DND-41 (cell line): ENCODE measurements at regions not wholly inside any gene's neighbourhood (a gene's known extent, or its start where the extent isn't known, plus 50 kb on each side); places are given as distances from the start of the nearest gene placed in this dataset.

Source experiments
- EZH2 ChIP-seq: IDR thresholded peaks from 3 replicates; pipeline ENCODE4 v1.6.1; 2012; ENCODE audit warnings: borderline replicate concordance, low read depth, mild to moderate bottlenecking, moderate library complexity, low read length, inconsistent platforms; ENCODE audit not compliant: severe bottlenecking
- TF ChIP-seq, protein P1 (sequence below): IDR thresholded peaks from 2 replicates; pipeline ENCODE4 v1.5.1; 2012; ENCODE audit warnings: borderline replicate concordance, low read length, moderate library complexity, mild to moderate bottlenecking; ENCODE audit not compliant: poor library complexity, severe bottlenecking; ENCODE audit errors: extremely low read depth

DNA sequence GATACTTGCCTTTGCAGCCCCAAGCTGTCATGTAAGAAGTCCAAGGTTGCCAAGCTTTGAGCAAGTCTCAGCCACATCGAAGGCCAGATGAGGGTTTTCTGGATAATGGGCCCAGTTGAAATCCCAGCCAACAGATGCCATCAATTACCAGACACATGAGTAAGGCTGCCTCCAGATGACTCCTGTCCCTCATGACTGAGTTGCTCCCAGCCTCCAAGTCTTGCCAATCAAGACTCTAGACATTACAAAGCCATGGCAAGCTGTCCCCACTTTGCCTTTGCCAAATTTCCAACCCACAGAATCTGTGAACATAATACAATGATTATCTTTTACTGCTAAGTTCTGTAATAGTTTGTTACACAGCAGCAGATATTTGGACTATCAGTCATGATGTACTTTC lies 76.8 kb upstream of the ARMC2 start:
- TF ChIP-seq, protein P1, sequence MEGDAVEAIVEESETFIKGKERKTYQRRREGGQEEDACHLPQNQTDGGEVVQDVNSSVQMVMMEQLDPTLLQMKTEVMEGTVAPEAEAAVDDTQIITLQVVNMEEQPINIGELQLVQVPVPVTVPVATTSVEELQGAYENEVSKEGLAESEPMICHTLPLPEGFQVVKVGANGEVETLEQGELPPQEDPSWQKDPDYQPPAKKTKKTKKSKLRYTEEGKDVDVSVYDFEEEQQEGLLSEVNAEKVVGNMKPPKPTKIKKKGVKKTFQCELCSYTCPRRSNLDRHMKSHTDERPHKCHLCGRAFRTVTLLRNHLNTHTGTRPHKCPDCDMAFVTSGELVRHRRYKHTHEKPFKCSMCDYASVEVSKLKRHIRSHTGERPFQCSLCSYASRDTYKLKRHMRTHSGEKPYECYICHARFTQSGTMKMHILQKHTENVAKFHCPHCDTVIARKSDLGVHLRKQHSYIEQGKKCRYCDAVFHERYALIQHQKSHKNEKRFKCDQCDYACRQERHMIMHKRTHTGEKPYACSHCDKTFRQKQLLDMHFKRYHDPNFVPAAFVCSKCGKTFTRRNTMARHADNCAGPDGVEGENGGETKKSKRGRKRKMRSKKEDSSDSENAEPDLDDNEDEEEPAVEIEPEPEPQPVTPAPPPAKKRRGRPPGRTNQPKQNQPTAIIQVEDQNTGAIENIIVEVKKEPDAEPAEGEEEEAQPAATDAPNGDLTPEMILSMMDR = no peak
- no peak for TF ChIP-seq EZH2
